Esophagus squamous epithelium (tissue), 5 donors: ENCODE measurements at regions not wholly inside any gene's neighbourhood (a gene's known extent, or its start where the extent isn't known, plus 50 kb on each side); places are given as distances from the start of the nearest gene placed in this dataset.

ENCODE experiments used
- DNase-seq: peaks from one replicate; lab custom pipeline; 2025; lab: John Stamatoyannopoulos, UW
- H3K27ac ChIP-seq, 4 donors: fragments of 200-600 bp; sonication (generic); one replicate each; pipeline ENCODE4 v1.5.1; 2016 to 2019; ENCODE audit warnings: mild to moderate bottlenecking in 1 of 4
- H3K27me3 ChIP-seq, 4 donors: fragments of 200-600 bp; sonication (generic); 1 replicate in 3 of 4; 2 replicates in 1 of 4; pipeline versions ENCODE4 v1.5.1 to v1.6.0; 2017 to 2021; ENCODE audit warnings: antibody characterized with exemption in 1 of 4
- H3K36me3 ChIP-seq, 3 donors: fragments of 200-600 bp; sonication (generic); one replicate each; pipeline ENCODE4 v1.5.1; 2016 to 2019
- H3K4me1 ChIP-seq, 3 donors: fragments of 200-600 bp; sonication (generic); one replicate each; pipeline ENCODE4 v1.5.1; 2017 to 2019
- H3K4me3 ChIP-seq, 4 donors: fragments of 200-600 bp; sonication (generic); 1 replicate in 3 of 4; 2 replicates in 1 of 4; pipeline ENCODE4 v1.5.1; 2016 to 2019; ENCODE audit warnings: mild to moderate bottlenecking in 2 of 4, moderate library complexity in 1 of 4
- H3K9me3 ChIP-seq, 3 donors: fragments of 200-600 bp; sonication (generic); one replicate each; pipeline ENCODE4 v1.5.1; 2016 to 2019
- CTCF ChIP-seq, 6 experiments: fragments of 450-650 bp in 4 of 6; fragments of 200-600 bp in 2 of 6; sonication (generic) in 2 of 6; IDR thresholded peaks; one replicate each; pipeline ENCODE4 v1.5.1; 2016 to 2019; ENCODE audit warnings: antibody characterized with exemption in 6 of 6, mild to moderate bottlenecking in 4 of 6, moderate library complexity in 4 of 6
- POLR2A ChIP-seq, 4 donors: fragments of 450-650 bp; IDR thresholded peaks; one replicate each; pipeline ENCODE4 v1.6.1; 2017; ENCODE audit warnings: antibody characterized with exemption in 4 of 4, mild to moderate bottlenecking in 4 of 4, moderate library complexity in 3 of 4
- WGBS, 2 donors: methylation state at CpG; one replicate each; pipeline ENCODE4 v1.1.5; 2018; 5-methylcytosine and 5-hydroxymethylcytosine counted together
- intact Hi-C: fragments of 100-400 bp; cut with DNase I; formaldehyde crosslinking; loops from one replicate; pipeline ENCODE4 v1.15.0; 2022
- donor health status: DM: yes; HTN: yes; CAD: no.

- Histone ChIP-seq H3K36me3 (no peaks in the 10 kb centered on the region), H3K27me3 (no peaks in the 10 kb centered on the region), H3K9me3 (peaks cover 0 to 4% (median 0%) of the 10 kb centered on the region in 3 donors), H3K27ac (no peak overlapping the region), H3K4me3 (no peak overlapping the region), H3K4me1 (no peaks in the 10 kb centered on the region)
- TF ChIP-seq CTCF (IDR thresholded peaks at IDR 0.05) (no peak), POLR2A (IDR thresholded peaks at IDR 0.05) (no peak)
- intact Hi-C loops = no loop called here
- DNase-seq = no peak
- WGBS, 2 donors = 42 to 68% methylated on average over 1 of the region's 1 CpG
These were observed 146.9 kb upstream of the MRPS30 start for GRCh38 chr5:44661851-44662250.

GRCh38 chr5:44660251-44660650 is 148.5 kb upstream of the MRPS30 start:
- Histone ChIP-seq H3K4me3 (no peak overlapping the region), H3K4me1 (no peaks in the 10 kb centered on the region), H3K36me3 (no peaks in the 10 kb centered on the region), H3K27ac (no peak overlapping the region), H3K9me3 (peaks cover 0 to 12% (median 0%) of the 10 kb centered on the region in 3 donors), H3K27me3 (no peaks in the 10 kb centered on the region)
- TF ChIP-seq CTCF (IDR thresholded peaks at IDR 0.05) (no peak), POLR2A (IDR thresholded peaks at IDR 0.05) (no peak)
- intact Hi-C loops = no loop called here
- no peak for DNase-seq

- intact Hi-C loops = no loop called here
- WGBS, 2 donors = 39 to 47% methylated on average over 3 of the region's 3 CpGs
- H3K4me3 ChIP-seq = no peak overlapping the region
- TF ChIP-seq POLR2A (IDR thresholded peaks at IDR 0.05) = no peak
- no peak for TF ChIP-seq CTCF (IDR thresholded peaks at IDR 0.05)
- DNase-seq = no peak
- peaks cover 0 to 12% (median 0%) of the 10 kb centered on the region in 3 donors for H3K9me3 ChIP-seq
- H3K27ac ChIP-seq = no peak overlapping the region
- no peaks in the 10 kb centered on the region for H3K4me1 ChIP-seq
- no peaks in the 10 kb centered on the region for H3K36me3 ChIP-seq
- no peaks in the 10 kb centered on the region for H3K27me3 ChIP-seq
These were observed 149.4 kb upstream of the MRPS30 start for GRCh38 chr5:44659334-44659733.

- intact Hi-C loops = no loop called here
- Histone ChIP-seq H3K27me3 (no peaks in the 10 kb centered on the region), H3K36me3 (no peaks in the 10 kb centered on the region), H3K27ac (no peak overlapping the region), H3K9me3 (peaks cover 0 to 13% (median 0%) of the 10 kb centered on the region in 3 donors), H3K4me1 (no peaks in the 10 kb centered on the region), H3K4me3 (no peak overlapping the region)
- no peak for DNase-seq
- 9 to 18% methylated on average over 2 of the region's 2 CpGs for WGBS, 2 donors
- no peak for TF ChIP-seq POLR2A (IDR thresholded peaks at IDR 0.05)
- no peak for TF ChIP-seq CTCF (IDR thresholded peaks at IDR 0.05)
These were observed 156.1 kb upstream of the MRPS30 start for GRCh38 chr5:44652674-44653073.

GRCh38 chr5:44646016-44646415 is 162.7 kb upstream of the MRPS30 start:
- TF ChIP-seq POLR2A (IDR thresholded peaks at IDR 0.05) (no peak), CTCF (IDR thresholded peaks at IDR 0.05) (no peak)
- no peaks in the 10 kb centered on the region for H3K36me3 ChIP-seq

More at GRCh38 chr5:44646016-44646415, 162.7 kb upstream of the MRPS30 start:
- 49 to 54% methylated on average over 4 of the region's 4 CpGs for WGBS, 2 donors
- intact Hi-C loops = no loop called here
- Histone ChIP-seq H3K4me1 (no peaks in the 10 kb centered on the region), H3K4me3 (no peak overlapping the region), H3K27me3 (no peaks in the 10 kb centered on the region), H3K27ac (no peak overlapping the region), H3K9me3 (no peaks in the 10 kb centered on the region)
- no peak for DNase-seq
